ENCODE measurements at regions not wholly inside any gene's neighbourhood (a gene's known extent, or its start where the extent isn't known, plus 50 kb on each side); places are given as distances from the start of the nearest gene placed in this dataset.

GRCh38 chr10:128542659-128543058 lies 416.4 kb upstream of the MKI67 start:
- ATAC-seq (no peak), DNase-seq (no peak)
- H3K9me3 Mint-ChIP-seq (ENCODE audit: low read depth) = no peaks in the 10 kb centered on the region
- H3K27me3 Mint-ChIP-seq = peaks cover 41% of the 10 kb centered on the region
- H3K4me1 Mint-ChIP-seq = no peaks in the 10 kb centered on the region
- CTCF ChIA-PET = no interaction called here
- H3K27ac Mint-ChIP-seq = no peak overlapping the region
- no peaks in the 10 kb centered on the region for H3K36me3 Mint-ChIP-seq
- no peak overlapping the region for H3K4me3 Mint-ChIP-seq

DNA sequence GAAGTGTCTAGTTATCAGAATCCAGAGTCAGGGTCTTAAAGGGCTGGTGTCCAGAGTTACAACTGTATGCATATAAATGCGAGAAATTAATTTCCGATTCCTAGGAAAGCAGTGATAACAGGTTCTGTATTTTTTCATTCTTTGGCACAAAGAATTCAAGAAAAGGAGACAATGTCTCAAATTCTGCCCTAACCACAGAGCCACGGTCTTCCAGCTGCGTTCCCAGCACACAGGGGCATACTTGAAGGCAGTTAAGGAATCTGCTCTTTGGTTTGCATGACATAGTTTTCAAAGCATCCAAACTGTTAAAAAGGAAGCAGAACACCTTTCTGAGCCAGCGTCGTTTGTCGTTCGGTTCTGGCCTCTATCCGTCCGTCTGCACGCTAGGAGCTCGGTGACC lies 416.9 kb upstream of the MKI67 start:
- H3K27me3 Mint-ChIP-seq = peaks cover 36% of the 10 kb centered on the region
- no peak for DNase-seq
- no peaks in the 10 kb centered on the region for H3K4me1 Mint-ChIP-seq
- no peaks in the 10 kb centered on the region for H3K9me3 Mint-ChIP-seq (ENCODE audit: low read depth)
- H3K27ac Mint-ChIP-seq = no peak overlapping the region
- no peak for ATAC-seq
- no peaks in the 10 kb centered on the region for H3K36me3 Mint-ChIP-seq
- CTCF ChIA-PET = no interaction called here
- no peak overlapping the region for H3K4me3 Mint-ChIP-seq

GRCh38 chr10:128545216-128545615 lies 419.0 kb upstream of the MKI67 start:
- Mint-ChIP-seq H3K4me1 (no peaks in the 10 kb centered on the region), H3K36me3 (no peaks in the 10 kb centered on the region), H3K27ac (no peak overlapping the region), H3K9me3 (ENCODE audit: low read depth) (no peaks in the 10 kb centered on the region), H3K4me3 (no peak overlapping the region), H3K27me3 (peaks cover 17% of the 10 kb centered on the region)
- CTCF ChIA-PET = no interaction called here
- no peak for ATAC-seq
- no peak for DNase-seq

DNA sequence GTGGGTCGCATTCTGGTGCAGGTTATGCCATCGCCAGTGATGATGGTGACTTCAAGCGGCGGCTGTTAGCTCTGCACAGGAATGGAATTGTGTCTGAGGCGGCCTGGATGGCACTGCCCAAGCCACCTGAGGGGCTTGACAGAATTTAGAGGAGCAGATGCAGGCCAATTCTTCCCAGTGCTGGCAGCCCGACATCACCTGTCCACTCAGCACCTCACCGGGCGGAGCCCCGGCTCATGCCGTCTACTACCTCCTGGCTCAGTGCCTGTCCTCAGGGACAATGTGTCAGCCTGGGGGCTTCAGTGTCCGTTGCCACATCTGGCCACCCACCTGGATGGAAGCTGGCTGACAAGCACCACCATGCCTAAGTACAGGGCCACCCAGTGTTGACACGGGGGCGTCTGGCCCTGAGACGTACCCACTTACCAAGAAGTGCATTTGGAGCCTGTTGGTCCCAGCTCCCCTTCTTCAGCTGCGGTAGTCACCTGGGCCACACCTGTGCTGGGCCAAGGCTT lies 420.5 kb upstream of the MKI67 start:
- CTCF ChIA-PET = no interaction called here
- H3K36me3 Mint-ChIP-seq = no peaks in the 10 kb centered on the region
- DNase-seq = no peak
- H3K4me3 Mint-ChIP-seq = no peak overlapping the region
- no peaks in the 10 kb centered on the region for H3K9me3 Mint-ChIP-seq (ENCODE audit: low read depth)
- H3K4me1 Mint-ChIP-seq = no peaks in the 10 kb centered on the region
- H3K27me3 Mint-ChIP-seq = peaks cover 5% of the 10 kb centered on the region
- no peak overlapping the region for H3K27ac Mint-ChIP-seq
- ATAC-seq = no peak

GRCh38 chr10:128549101-128549608 lies 422.9 kb upstream of the MKI67 start:
- ATAC-seq (no peak), DNase-seq (no peak)
- H3K27ac Mint-ChIP-seq = no peak overlapping the region
- no peak overlapping the region for H3K4me3 Mint-ChIP-seq
- no peaks in the 10 kb centered on the region for H3K4me1 Mint-ChIP-seq
- no peaks in the 10 kb centered on the region for H3K27me3 Mint-ChIP-seq
- H3K36me3 Mint-ChIP-seq = no peaks in the 10 kb centered on the region
- CTCF ChIA-PET = no interaction called here
- no peaks in the 10 kb centered on the region for H3K9me3 Mint-ChIP-seq (ENCODE audit: low read depth)

GRCh38 chr10:128550045-128550444 lies 423.8 kb upstream of the MKI67 start:
- no peaks in the 10 kb centered on the region for H3K36me3 Mint-ChIP-seq
- DNase-seq (no peak), ATAC-seq (no peak)
- H3K27me3 Mint-ChIP-seq = no peaks in the 10 kb centered on the region
- no peak overlapping the region for H3K4me3 Mint-ChIP-seq
- CTCF ChIA-PET = no interaction called here
- no peaks in the 10 kb centered on the region for H3K9me3 Mint-ChIP-seq (ENCODE audit: low read depth)
- H3K4me1 Mint-ChIP-seq = no peaks in the 10 kb centered on the region
- no peak overlapping the region for H3K27ac Mint-ChIP-seq

DNA sequence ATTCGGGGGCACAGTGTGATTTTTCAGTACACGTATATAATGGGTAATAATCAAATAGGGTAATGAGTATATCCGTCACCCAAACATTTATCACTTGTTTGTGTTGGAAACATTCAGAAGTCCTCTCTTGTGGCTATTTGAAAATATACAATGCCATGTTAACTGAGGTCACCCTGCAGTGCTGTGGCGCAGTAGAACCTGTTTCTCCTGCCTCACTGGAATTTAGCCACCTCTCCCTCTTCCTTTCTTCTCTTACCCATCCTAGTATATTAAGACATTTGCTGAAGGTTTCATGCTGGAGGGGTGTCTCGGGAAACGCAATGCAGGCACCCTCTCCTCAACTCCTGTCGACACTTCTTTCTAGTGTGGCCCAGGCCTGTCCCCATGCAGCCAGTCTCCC lies 425.3 kb upstream of the MKI67 start:
- Mint-ChIP-seq H3K4me3 (no peak overlapping the region), H3K36me3 (no peaks in the 10 kb centered on the region), H3K27ac (no peak overlapping the region), H3K27me3 (no peaks in the 10 kb centered on the region), H3K9me3 (ENCODE audit: low read depth) (no peaks in the 10 kb centered on the region), H3K4me1 (no peaks in the 10 kb centered on the region)
- DNase-seq = no peak
- ATAC-seq = no peak
- CTCF ChIA-PET = no interaction called here

GRCh38 chr10:128553755-128554154 lies 427.5 kb upstream of the MKI67 start:
- ATAC-seq (no peak), DNase-seq (no peak)
- CTCF ChIA-PET = no interaction called here
- no peaks in the 10 kb centered on the region for H3K4me1 Mint-ChIP-seq
- no peaks in the 10 kb centered on the region for H3K9me3 Mint-ChIP-seq (ENCODE audit: low read depth)
- no peaks in the 10 kb centered on the region for H3K36me3 Mint-ChIP-seq
- no peaks in the 10 kb centered on the region for H3K27me3 Mint-ChIP-seq
- H3K27ac Mint-ChIP-seq = no peak overlapping the region
- H3K4me3 Mint-ChIP-seq = no peak overlapping the region

DNA sequence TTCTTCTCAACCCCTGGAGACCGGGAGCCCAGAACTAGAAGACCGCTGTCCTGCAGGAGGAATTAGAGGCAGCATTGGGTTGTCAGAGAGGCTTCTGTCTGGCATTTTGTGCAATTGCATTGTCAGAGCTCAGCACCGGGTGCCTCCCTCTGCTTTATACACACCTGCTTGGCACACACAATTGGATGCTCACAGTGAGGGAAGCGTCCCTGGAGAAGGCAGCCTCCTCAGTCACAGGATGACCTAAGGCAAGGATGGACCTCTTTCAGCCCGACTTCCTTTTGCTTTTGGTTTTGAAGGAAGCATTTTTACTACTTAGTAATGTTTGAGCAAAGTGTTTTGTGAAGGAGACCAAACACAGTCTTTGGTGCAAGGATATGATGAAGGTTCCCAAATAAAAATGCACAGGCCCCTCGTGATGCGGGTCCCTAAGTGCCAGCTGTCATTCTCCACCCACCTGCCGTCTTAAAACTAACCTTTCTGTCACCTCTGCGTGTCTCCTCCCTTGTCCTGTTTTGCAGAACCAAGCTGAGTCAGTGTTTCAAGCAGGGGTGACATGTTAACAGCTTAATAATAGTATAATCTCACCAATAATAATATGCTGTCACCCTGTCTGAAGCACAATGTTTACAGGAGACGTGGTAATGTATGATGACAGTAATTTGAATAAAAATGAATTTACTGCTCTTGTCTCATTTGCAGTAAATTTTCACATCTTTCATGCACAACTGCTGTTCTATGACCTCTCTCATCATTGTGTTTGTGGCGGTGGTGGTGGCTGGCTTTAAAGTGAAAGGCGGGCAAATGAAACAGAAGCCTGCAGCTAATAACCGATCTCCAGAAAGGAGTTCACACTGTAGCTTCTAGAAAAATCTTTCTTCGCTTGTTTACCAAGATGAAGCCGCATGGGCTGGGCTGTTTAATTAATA lies 430.2 kb upstream of the MKI67 start:
- no peak for ATAC-seq
- CTCF ChIA-PET = no interaction called here

GRCh38 chr10:128557149-128557710 lies 431.0 kb upstream of the MKI67 start:
- DNase-seq (no peak), ATAC-seq (no peak)
- Mint-ChIP-seq H3K27ac (no peak overlapping the region), H3K27me3 (no peaks in the 10 kb centered on the region), H3K4me3 (no peak overlapping the region), H3K4me1 (no peaks in the 10 kb centered on the region), H3K36me3 (no peaks in the 10 kb centered on the region), H3K9me3 (ENCODE audit: low read depth) (no peaks in the 10 kb centered on the region)
- CTCF ChIA-PET = no interaction called here

More for the DNA sequence above, 430.2 kb upstream of the MKI67 start:
- no peak overlapping the region for H3K4me3 Mint-ChIP-seq
- H3K27me3 Mint-ChIP-seq = no peaks in the 10 kb centered on the region
- H3K4me1 Mint-ChIP-seq = no peaks in the 10 kb centered on the region
- H3K36me3 Mint-ChIP-seq = no peaks in the 10 kb centered on the region
- no peaks in the 10 kb centered on the region for H3K9me3 Mint-ChIP-seq (ENCODE audit: low read depth)
- H3K27ac Mint-ChIP-seq = no peak overlapping the region
- no peak for DNase-seq

- H3K4me3 Mint-ChIP-seq = no peak overlapping the region
- H3K36me3 Mint-ChIP-seq = no peaks in the 10 kb centered on the region
- CTCF ChIA-PET = no interaction called here
- no peaks in the 10 kb centered on the region for H3K4me1 Mint-ChIP-seq
- DNase-seq (no peak), ATAC-seq (no peak)
- no peak overlapping the region for H3K27ac Mint-ChIP-seq
- no peaks in the 10 kb centered on the region for H3K9me3 Mint-ChIP-seq (ENCODE audit: low read depth)
- no peaks in the 10 kb centered on the region for H3K27me3 Mint-ChIP-seq
These were observed 434.2 kb upstream of the MKI67 start for GRCh38 chr10:128560406-128560805.

GRCh38 chr10:128560993-128561392 lies 434.8 kb upstream of the MKI67 start:
- Mint-ChIP-seq H3K27ac (no peak overlapping the region), H3K4me3 (no peak overlapping the region), H3K36me3 (no peaks in the 10 kb centered on the region), H3K27me3 (no peaks in the 10 kb centered on the region), H3K4me1 (no peaks in the 10 kb centered on the region), H3K9me3 (ENCODE audit: low read depth) (no peaks in the 10 kb centered on the region)
- DNase-seq (no peak), ATAC-seq (no peak)
- CTCF ChIA-PET = no interaction called here

DNA sequence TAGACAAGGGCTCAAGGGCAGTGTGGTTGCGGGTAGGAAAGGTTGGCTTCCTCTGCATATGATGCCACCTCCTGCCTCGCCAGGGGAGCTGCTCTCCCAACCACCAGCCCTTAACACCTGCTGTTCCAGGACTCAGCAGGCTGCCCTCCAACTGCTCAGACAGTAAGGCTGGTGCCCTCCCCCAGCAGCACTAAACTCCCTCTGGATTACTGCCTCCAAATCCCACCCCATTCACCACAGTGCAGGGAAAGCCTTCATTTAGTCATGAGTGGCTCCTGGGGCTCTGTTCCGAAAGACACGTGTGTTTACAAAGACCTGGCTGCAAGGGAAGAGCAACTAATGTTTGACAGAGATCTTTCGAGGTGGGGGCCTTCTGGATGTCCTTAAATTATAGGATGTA lies 437.2 kb upstream of the MKI67 start:
- H3K36me3 Mint-ChIP-seq = no peaks in the 10 kb centered on the region
- H3K27ac Mint-ChIP-seq = no peak overlapping the region
- no peaks in the 10 kb centered on the region for H3K27me3 Mint-ChIP-seq
- no peaks in the 10 kb centered on the region for H3K9me3 Mint-ChIP-seq (ENCODE audit: low read depth)
- CTCF ChIA-PET = no interaction called here
- no peaks in the 10 kb centered on the region for H3K4me1 Mint-ChIP-seq
- DNase-seq = no peak
- no peak for ATAC-seq
- no peak overlapping the region for H3K4me3 Mint-ChIP-seq

DNA sequence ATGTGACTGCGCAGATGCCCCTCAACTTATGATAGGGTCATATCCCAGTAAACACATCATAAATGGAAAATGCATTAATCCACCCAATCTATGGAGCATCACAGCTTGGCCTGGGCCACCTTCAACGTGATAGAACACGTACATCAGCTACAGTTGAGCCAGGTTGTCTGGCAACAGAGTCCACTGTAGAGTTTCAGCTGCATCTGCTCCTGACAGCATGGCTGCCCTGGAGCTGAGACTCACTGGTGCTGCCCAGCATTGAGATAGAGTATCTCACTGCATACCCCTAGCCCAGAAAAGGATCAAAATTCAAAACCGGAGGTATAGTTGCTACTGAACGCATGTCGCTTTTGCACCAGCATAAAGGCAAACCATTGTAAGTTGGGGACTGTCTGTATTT lies 437.7 kb upstream of the MKI67 start:
- DNase-seq = no peak
- H3K36me3 Mint-ChIP-seq = no peaks in the 10 kb centered on the region
- no peak overlapping the region for H3K27ac Mint-ChIP-seq
- no peaks in the 10 kb centered on the region for H3K27me3 Mint-ChIP-seq
- CTCF ChIA-PET = no interaction called here
- no peak for ATAC-seq
- H3K4me1 Mint-ChIP-seq = no peaks in the 10 kb centered on the region
- no peak overlapping the region for H3K4me3 Mint-ChIP-seq
- no peaks in the 10 kb centered on the region for H3K9me3 Mint-ChIP-seq (ENCODE audit: low read depth)
